Panc1 (cell line): ENCODE measurements at regions not wholly inside any gene's neighbourhood (a gene's known extent, or its start where the extent isn't known, plus 50 kb on each side); places are given as distances from the start of the nearest gene placed in this dataset.

Source experiments
- CTCF ChIP-seq: fragments of 450-650 bp; IDR thresholded peaks from 2 replicates; pipeline ENCODE4 v1.5.1; 2017; ENCODE audit warnings: mild to moderate bottlenecking
- POLR2AphosphoS5 ChIP-seq: IDR thresholded peaks from 2 replicates; pipeline ENCODE4 v1.6.1; 2012; ENCODE audit warnings: mild to moderate bottlenecking, low read depth, low read length, moderate library complexity
- TCF7L2 ChIP-seq: IDR thresholded peaks from 2 replicates; pipeline ENCODE4 v1.6.1; 2011; ENCODE audit warnings: mild to moderate bottlenecking, low read depth, low read length, inconsistent platforms
- TF ChIP-seq, protein P1 (sequence below), 2 experiments: IDR thresholded peaks; 2 replicates each; pipeline ENCODE4 v1.6.1; 2011 to 2012; ENCODE audit warnings: low read depth in 2 of 2, control low read depth in 1 of 2, low read length in 1 of 2, mild to moderate bottlenecking in 1 of 2, moderate library complexity in 1 of 2; ENCODE audit not compliant: insufficient read depth in 1 of 2

DNA sequence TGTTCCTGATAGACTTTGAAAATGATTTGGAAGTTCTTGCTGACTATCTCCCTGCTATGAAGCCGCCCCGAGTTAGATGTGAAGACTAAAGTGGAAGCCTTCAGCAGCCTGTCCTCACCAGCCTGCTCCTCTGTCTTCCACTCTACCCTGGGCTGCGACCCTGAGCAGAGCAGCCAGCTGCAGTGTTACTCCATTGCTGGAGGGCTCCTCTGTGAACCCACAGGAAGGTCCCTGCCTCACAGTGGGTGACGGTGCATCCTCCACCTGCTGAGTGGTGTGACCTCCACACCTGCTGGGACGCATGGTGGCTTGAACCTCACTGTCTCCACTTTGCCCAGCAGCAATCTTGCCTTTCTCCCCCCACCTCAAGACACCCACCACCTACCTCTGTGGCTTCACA is 116.4 kb downstream of the IRS2 start:
- TF ChIP-seq CTCF (no peak), TCF7L2 (no peak), POLR2AphosphoS5 (no peak)
- TF ChIP-seq, protein P1, sequence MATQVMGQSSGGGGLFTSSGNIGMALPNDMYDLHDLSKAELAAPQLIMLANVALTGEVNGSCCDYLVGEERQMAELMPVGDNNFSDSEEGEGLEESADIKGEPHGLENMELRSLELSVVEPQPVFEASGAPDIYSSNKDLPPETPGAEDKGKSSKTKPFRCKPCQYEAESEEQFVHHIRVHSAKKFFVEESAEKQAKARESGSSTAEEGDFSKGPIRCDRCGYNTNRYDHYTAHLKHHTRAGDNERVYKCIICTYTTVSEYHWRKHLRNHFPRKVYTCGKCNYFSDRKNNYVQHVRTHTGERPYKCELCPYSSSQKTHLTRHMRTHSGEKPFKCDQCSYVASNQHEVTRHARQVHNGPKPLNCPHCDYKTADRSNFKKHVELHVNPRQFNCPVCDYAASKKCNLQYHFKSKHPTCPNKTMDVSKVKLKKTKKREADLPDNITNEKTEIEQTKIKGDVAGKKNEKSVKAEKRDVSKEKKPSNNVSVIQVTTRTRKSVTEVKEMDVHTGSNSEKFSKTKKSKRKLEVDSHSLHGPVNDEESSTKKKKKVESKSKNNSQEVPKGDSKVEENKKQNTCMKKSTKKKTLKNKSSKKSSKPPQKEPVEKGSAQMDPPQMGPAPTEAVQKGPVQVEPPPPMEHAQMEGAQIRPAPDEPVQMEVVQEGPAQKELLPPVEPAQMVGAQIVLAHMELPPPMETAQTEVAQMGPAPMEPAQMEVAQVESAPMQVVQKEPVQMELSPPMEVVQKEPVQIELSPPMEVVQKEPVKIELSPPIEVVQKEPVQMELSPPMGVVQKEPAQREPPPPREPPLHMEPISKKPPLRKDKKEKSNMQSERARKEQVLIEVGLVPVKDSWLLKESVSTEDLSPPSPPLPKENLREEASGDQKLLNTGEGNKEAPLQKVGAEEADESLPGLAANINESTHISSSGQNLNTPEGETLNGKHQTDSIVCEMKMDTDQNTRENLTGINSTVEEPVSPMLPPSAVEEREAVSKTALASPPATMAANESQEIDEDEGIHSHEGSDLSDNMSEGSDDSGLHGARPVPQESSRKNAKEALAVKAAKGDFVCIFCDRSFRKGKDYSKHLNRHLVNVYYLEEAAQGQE (IDR thresholded peaks at IDR 0.05; ENCODE audit: insufficient read depth in 1 of 2, low read depth in 2 of 2, low read length in 1 of 2): no peak
